Stimulated activated naive CD8-positive, alpha-beta T cell treated with anti-CD3 and anti-CD28 coated beads, Interleukin-15, Interleukin-2, amounts not matched to agents 100 U/mL and 50 U/mL, for 24 hours (primary cell): ENCODE measurements at regions not wholly inside any gene's neighbourhood (a gene's known extent, or its start where the extent isn't known, plus 50 kb on each side); places are given as distances from the start of the nearest gene placed in this dataset.

ENCODE experiments used
- ATAC-seq: fragments of 150-1000 bp; cut with Tn5 transposase; one replicate; pipeline ENCODE4 v1.10.0; 2021
- DNase-seq: peaks from one replicate; pipeline ENCODE4 v3.0.0; 2021

GRCh38 chr9:121550041-121550440 is 50.4 kb upstream of the GGTA1 start:
- DNase-seq (no peak), ATAC-seq (no peak)

GRCh38 chr9:121550569-121551512 is 51.2 kb upstream of the GGTA1 start:
- DNase-seq (peak; percentile 84), ATAC-seq (peak; percentile 77)

GRCh38 chr9:121551985-121552753 is 52.5 kb upstream of the GGTA1 start:
- ATAC-seq: no peak
- no peak for DNase-seq

- ATAC-seq: no peak
Measured at GRCh38 chr9:121556082-121556481, 56.4 kb upstream of the GGTA1 start.

GRCh38 chr9:121556580-121556979 is 56.9 kb upstream of the GGTA1 start:
- no peak for ATAC-seq
- DNase-seq: no peak

More at GRCh38 chr9:121556082-121556481, 56.4 kb upstream of the GGTA1 start:
- DNase-seq: no peak

GRCh38 chr9:121557581-121558447 is 58.2 kb upstream of the GGTA1 start:
- ATAC-seq (no peak), DNase-seq (peak; percentile 25)

- ATAC-seq: no peak
- DNase-seq: no peak
Measured at GRCh38 chr9:121558473-121558872, 58.8 kb upstream of the GGTA1 start.

- DNase-seq: no peak
- no peak for ATAC-seq
Measured at GRCh38 chr9:121559183-121559582, 59.5 kb upstream of the GGTA1 start.

- ATAC-seq: no peak
- no peak for DNase-seq
Measured at GRCh38 chr9:121560921-121561320, 61.3 kb upstream of the GGTA1 start.

- DNase-seq (no peak), ATAC-seq (no peak)
Measured at GRCh38 chr9:121561385-121562222, 62.0 kb upstream of the GGTA1 start.

GRCh38 chr9:121562301-121562700 is 62.7 kb upstream of the GGTA1 start:
- no peak for DNase-seq
- ATAC-seq: no peak

GRCh38 chr9:121563425-121563824 is 63.8 kb upstream of the GGTA1 start:
- ATAC-seq: no peak
- DNase-seq: no peak

GRCh38 chr9:121563881-121564460 is 64.3 kb upstream of the GGTA1 start:
- DNase-seq (no peak), ATAC-seq (no peak)

GRCh38 chr9:121564504-121565260 is 65.0 kb upstream of the GGTA1 start:
- ATAC-seq (no peak), DNase-seq (no peak)

- DNase-seq (no peak), ATAC-seq (no peak)
Measured at GRCh38 chr9:121566481-121567465, 67.1 kb upstream of the GGTA1 start.

- no peak for DNase-seq
- no peak for ATAC-seq
Measured at GRCh38 chr9:121567500-121568342, 68.1 kb upstream of the GGTA1 start.

- no peak for DNase-seq
- ATAC-seq: no peak
Measured at GRCh38 chr9:121568343-121569265, 69.0 kb upstream of the GGTA1 start.
